ENCODE measurements at regions not wholly inside any gene's neighbourhood (a gene's known extent, or its start where the extent isn't known, plus 50 kb on each side); places are given as distances from the start of the nearest gene placed in this dataset.

DNA sequence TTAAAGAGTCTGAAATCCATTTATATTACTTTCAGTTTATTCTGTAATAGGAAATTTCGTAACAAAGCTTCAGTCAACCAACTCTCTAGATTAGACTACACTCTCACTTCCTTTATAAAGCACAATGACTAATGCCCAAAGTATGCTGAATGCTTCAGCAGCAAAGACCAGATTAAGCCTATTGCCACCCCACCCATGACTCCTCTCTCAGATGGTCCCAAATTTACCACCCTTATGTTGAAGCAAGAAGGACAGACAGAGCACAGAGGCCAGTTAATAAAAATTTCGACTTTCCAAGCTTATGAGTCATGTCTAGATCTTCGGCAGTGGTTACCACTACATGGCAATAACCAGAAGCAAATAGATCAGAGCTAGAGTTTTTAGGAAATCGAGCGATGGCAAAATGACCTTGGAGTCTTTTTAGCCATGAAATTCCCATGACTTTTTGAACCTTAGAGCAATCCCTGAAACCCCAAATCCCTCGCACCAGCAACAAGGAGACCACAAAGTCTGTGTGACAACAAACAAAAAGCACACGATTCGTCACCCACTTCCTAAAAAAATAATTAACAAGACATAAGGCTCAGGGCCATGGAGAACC is 287.8 kb upstream of the RASA1 start:
- ATAC-seq (ENCODE audit: low FRiP score) (no peak), DNase-seq (ENCODE audit: low spot score) (no peak)
- TF ChIP-seq CTCF (IDR thresholded peaks at IDR 0.05): no peak

DNA sequence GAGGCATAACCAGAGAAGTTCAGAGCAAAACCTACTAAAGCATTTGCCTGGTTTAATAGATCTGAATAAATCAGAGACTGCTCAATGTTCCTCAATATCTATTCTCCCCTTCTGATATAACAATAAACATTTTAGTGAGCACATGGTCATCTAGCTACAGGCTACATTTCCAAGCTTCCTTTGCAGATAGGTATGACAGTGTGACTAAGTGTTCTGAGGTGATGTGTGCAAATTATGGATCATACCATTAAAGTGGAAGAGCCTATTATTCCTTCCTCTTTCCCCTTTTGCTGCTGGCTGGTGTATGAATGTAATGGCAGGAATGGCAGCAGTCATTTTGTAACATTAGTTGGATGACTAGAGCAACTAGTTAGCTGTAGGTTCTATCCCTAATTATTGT is 285.8 kb upstream of the RASA1 start:
- no peak for ATAC-seq (ENCODE audit: low FRiP score)
- TF ChIP-seq CTCF (IDR thresholded peaks at IDR 0.05): no peak
- no peak for DNase-seq (ENCODE audit: low spot score)

- ATAC-seq (ENCODE audit: low FRiP score): no peak
- no peak for TF ChIP-seq CTCF (IDR thresholded peaks at IDR 0.05)
- DNase-seq (ENCODE audit: low spot score): no peak
These were observed 284.5 kb upstream of the RASA1 start for GRCh38 chr5:86983208-86983607.

DNA sequence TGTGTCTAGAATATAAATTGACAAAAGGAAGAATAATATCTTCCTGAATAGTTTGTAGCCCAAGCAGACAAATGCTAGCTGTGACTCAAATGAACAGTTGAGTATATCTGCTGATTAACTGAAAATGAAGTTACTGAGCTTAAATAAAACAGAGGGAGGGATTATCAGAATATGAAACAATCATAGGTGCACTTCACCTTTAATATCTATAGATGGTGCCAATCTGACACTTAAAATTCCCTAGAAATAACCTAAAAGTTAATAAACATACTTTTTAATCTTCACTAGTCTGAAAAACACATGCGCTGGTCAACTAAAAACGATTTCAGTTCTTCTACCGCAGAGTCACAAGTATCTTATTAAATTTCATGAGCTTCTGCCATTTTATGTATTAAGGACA is 280.8 kb upstream of the RASA1 start:
- no peak for TF ChIP-seq CTCF (IDR thresholded peaks at IDR 0.05)
- DNase-seq (ENCODE audit: low spot score) (no peak), ATAC-seq (ENCODE audit: low FRiP score) (no peak)

DNA sequence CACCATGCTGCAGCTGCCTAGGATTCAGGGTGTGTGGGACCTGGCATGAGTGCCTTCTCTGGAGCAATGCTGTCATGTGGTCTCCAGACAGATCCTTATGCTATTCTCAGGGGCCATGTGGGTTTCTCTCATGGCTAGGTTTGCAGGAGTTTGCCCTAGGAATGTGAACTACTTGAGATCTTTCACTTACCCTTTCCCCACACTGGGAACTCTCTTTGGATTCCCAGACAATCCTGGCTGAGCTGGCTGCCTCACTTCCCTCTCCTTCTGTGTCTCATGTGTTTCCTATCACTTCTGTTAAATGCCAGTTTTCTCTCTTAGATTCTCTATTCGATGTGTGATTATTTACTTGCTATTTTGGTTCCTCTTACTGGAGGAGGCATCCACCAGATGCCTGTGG is 270.2 kb upstream of the RASA1 start:
- TF ChIP-seq CTCF (IDR thresholded peaks at IDR 0.05): no peak
- DNase-seq (ENCODE audit: low spot score): no peak
- ATAC-seq (ENCODE audit: low FRiP score): no peak

GRCh38 chr5:86999951-87000350 is 267.7 kb upstream of the RASA1 start:
- no peak for DNase-seq (ENCODE audit: low spot score)
- no peak for TF ChIP-seq CTCF (IDR thresholded peaks at IDR 0.05)
- no peak for ATAC-seq (ENCODE audit: low FRiP score)

GRCh38 chr5:87002485-87002884 is 265.2 kb upstream of the RASA1 start:
- no peak for TF ChIP-seq CTCF (IDR thresholded peaks at IDR 0.05)
- no peak for DNase-seq (ENCODE audit: low spot score)
- no peak for ATAC-seq (ENCODE audit: low FRiP score)
